ENCODE measurements at regions not wholly inside any gene's neighbourhood (a gene's known extent, or its start where the extent isn't known, plus 50 kb on each side); places are given as distances from the start of the nearest gene placed in this dataset.
"Not testable (repeated sequence)": the region's sequence is repeated elsewhere in the genome, so short reads cannot be mapped to it uniquely, and the experiment has no call there.

GRCh38 chr4:43133566-43133965 lies 241.1 kb downstream of the GRXCR1 start:
- TF ChIP-seq YY1 (IDR thresholded peaks at IDR 0.05; ENCODE audit: insufficient read depth, insufficient read length) (no peak), SUZ12 (IDR thresholded peaks at IDR 0.05; ENCODE audit: extremely low read depth, insufficient read depth, insufficient read length) (no peak), ZNF274 (IDR thresholded peaks at IDR 0.05; ENCODE audit: low read depth, low read length) (no peak)
- no peak for DNase-seq (ENCODE audit: low read depth, low spot score)
- H3K36me3 ChIP-seq (ENCODE audit: insufficient read depth, insufficient read length, low read length) = no peaks in the 10 kb centered on the region
- no peak overlapping the region for H3K4me3 ChIP-seq (ENCODE audit: insufficient read length, low read depth)
- H3K4me1 ChIP-seq (ENCODE audit: insufficient read depth, insufficient read length) = no peaks in the 10 kb centered on the region
- H3K27me3 ChIP-seq (ENCODE audit: insufficient read depth, insufficient read length) = no peaks in the 10 kb centered on the region
- H3K9me3 ChIP-seq (ENCODE audit: insufficient read depth, low read length) = no peaks in the 10 kb centered on the region
- no peak overlapping the region for H3K9ac ChIP-seq (ENCODE audit: insufficient read length, low read depth)

GRCh38 chr4:43136752-43137151 lies 244.2 kb downstream of the GRXCR1 start:
- TF ChIP-seq ZNF274 (IDR thresholded peaks at IDR 0.05; ENCODE audit: low read depth, low read length) = no peak
- no peak for TF ChIP-seq YY1 (IDR thresholded peaks at IDR 0.05; ENCODE audit: insufficient read depth, insufficient read length)
- no peak for TF ChIP-seq SUZ12 (IDR thresholded peaks at IDR 0.05; ENCODE audit: extremely low read depth, insufficient read depth, insufficient read length)
- no peaks in the 10 kb centered on the region for H3K27me3 ChIP-seq (ENCODE audit: insufficient read depth, insufficient read length)

GRCh38 chr4:43146198-43146597 lies 253.7 kb downstream of the GRXCR1 start:
- no peaks in the 10 kb centered on the region for H3K36me3 ChIP-seq (ENCODE audit: insufficient read depth, insufficient read length, low read length)
- no peak overlapping the region for H3K4me3 ChIP-seq (ENCODE audit: insufficient read length, low read depth)
- no peaks in the 10 kb centered on the region for H3K27me3 ChIP-seq (ENCODE audit: insufficient read depth, insufficient read length)
- H3K9ac ChIP-seq (ENCODE audit: insufficient read length, low read depth) = no peak overlapping the region
- TF ChIP-seq SUZ12 (IDR thresholded peaks at IDR 0.05; ENCODE audit: extremely low read depth, insufficient read depth, insufficient read length) (no peak), YY1 (IDR thresholded peaks at IDR 0.05; ENCODE audit: insufficient read depth, insufficient read length) (no peak), ZNF274 (IDR thresholded peaks at IDR 0.05; ENCODE audit: low read depth, low read length) (no peak)
- no peaks in the 10 kb centered on the region for H3K4me1 ChIP-seq (ENCODE audit: insufficient read depth, insufficient read length)
- DNase-seq (ENCODE audit: low read depth, low spot score) = no peak
- no peaks in the 10 kb centered on the region for H3K9me3 ChIP-seq (ENCODE audit: insufficient read depth, low read length)

More at GRCh38 chr4:43136752-43137151, 244.2 kb downstream of the GRXCR1 start:
- Histone ChIP-seq H3K36me3 (ENCODE audit: insufficient read depth, insufficient read length, low read length) (no peaks in the 10 kb centered on the region), H3K4me3 (ENCODE audit: insufficient read length, low read depth) (no peak overlapping the region), H3K9ac (ENCODE audit: insufficient read length, low read depth) (no peak overlapping the region), H3K9me3 (ENCODE audit: insufficient read depth, low read length) (no peaks in the 10 kb centered on the region), H3K4me1 (ENCODE audit: insufficient read depth, insufficient read length) (no peaks in the 10 kb centered on the region)
- no peak for DNase-seq (ENCODE audit: low read depth, low spot score)

- no peak overlapping the region for H3K9ac ChIP-seq (ENCODE audit: insufficient read length, low read depth)
- no peaks in the 10 kb centered on the region for H3K27me3 ChIP-seq (ENCODE audit: insufficient read depth, insufficient read length)
- no peaks in the 10 kb centered on the region for H3K4me1 ChIP-seq (ENCODE audit: insufficient read depth, insufficient read length)
- no peak overlapping the region for H3K4me3 ChIP-seq (ENCODE audit: insufficient read length, low read depth)
- H3K9me3 ChIP-seq (ENCODE audit: insufficient read depth, low read length) = no peaks in the 10 kb centered on the region
- no peak for DNase-seq (ENCODE audit: low read depth, low spot score)
- TF ChIP-seq YY1 (IDR thresholded peaks at IDR 0.05; ENCODE audit: insufficient read depth, insufficient read length) (no peak), SUZ12 (IDR thresholded peaks at IDR 0.05; ENCODE audit: extremely low read depth, insufficient read depth, insufficient read length) (no peak), ZNF274 (IDR thresholded peaks at IDR 0.05; ENCODE audit: low read depth, low read length) (no peak)
- H3K36me3 ChIP-seq (ENCODE audit: insufficient read depth, insufficient read length, low read length) = no peaks in the 10 kb centered on the region
These were observed 256.0 kb downstream of the GRXCR1 start for GRCh38 chr4:43148481-43148880.

GRCh38 chr4:43163101-43163792 lies 270.7 kb downstream of the GRXCR1 start:
- H3K9me3 ChIP-seq (ENCODE audit: insufficient read depth, low read length) = no peaks in the 10 kb centered on the region
- no peaks in the 10 kb centered on the region for H3K4me1 ChIP-seq (ENCODE audit: insufficient read depth, insufficient read length)
- no peaks in the 10 kb centered on the region for H3K36me3 ChIP-seq (ENCODE audit: insufficient read depth, insufficient read length, low read length)
- TF ChIP-seq ZNF274 (IDR thresholded peaks at IDR 0.05; ENCODE audit: low read depth, low read length) (no peak), YY1 (IDR thresholded peaks at IDR 0.05; ENCODE audit: insufficient read depth, insufficient read length) (no peak), SUZ12 (IDR thresholded peaks at IDR 0.05; ENCODE audit: extremely low read depth, insufficient read depth, insufficient read length) (no peak)
- H3K4me3 ChIP-seq (ENCODE audit: insufficient read length, low read depth) = no peak overlapping the region
- H3K27me3 ChIP-seq (ENCODE audit: insufficient read depth, insufficient read length) = no peaks in the 10 kb centered on the region
- no peak for DNase-seq (ENCODE audit: low read depth, low spot score)
- no peak overlapping the region for H3K9ac ChIP-seq (ENCODE audit: insufficient read length, low read depth)

GRCh38 chr4:43189741-43190140 lies 297.2 kb downstream of the GRXCR1 start:
- no peak for DNase-seq (ENCODE audit: low read depth, low spot score)
- no peaks in the 10 kb centered on the region for H3K36me3 ChIP-seq (ENCODE audit: insufficient read depth, insufficient read length, low read length)
- no peaks in the 10 kb centered on the region for H3K9me3 ChIP-seq (ENCODE audit: insufficient read depth, low read length)
- no peak overlapping the region for H3K4me3 ChIP-seq (ENCODE audit: insufficient read length, low read depth)
- H3K27me3 ChIP-seq (ENCODE audit: insufficient read depth, insufficient read length) = no peaks in the 10 kb centered on the region
- TF ChIP-seq ZNF274 (IDR thresholded peaks at IDR 0.05; ENCODE audit: low read depth, low read length) = no peak
- TF ChIP-seq SUZ12 (IDR thresholded peaks at IDR 0.05; ENCODE audit: extremely low read depth, insufficient read depth, insufficient read length) = no peak
- TF ChIP-seq YY1 (IDR thresholded peaks at IDR 0.05; ENCODE audit: insufficient read depth, insufficient read length) = no peak
- no peaks in the 10 kb centered on the region for H3K4me1 ChIP-seq (ENCODE audit: insufficient read depth, insufficient read length)
- no peak overlapping the region for H3K9ac ChIP-seq (ENCODE audit: insufficient read length, low read depth)

- H3K36me3 ChIP-seq (ENCODE audit: insufficient read depth, insufficient read length, low read length); H3K4me1 ChIP-seq (ENCODE audit: insufficient read depth, insufficient read length); DNase-seq (ENCODE audit: low read depth, low spot score); H3K9me3 ChIP-seq (ENCODE audit: insufficient read depth, low read length); H3K4me3 ChIP-seq (ENCODE audit: insufficient read length, low read depth); H3K27me3 ChIP-seq (ENCODE audit: insufficient read depth, insufficient read length); H3K9ac ChIP-seq (ENCODE audit: insufficient read length, low read depth): not testable (repeated sequence)
These were observed 320.1 kb downstream of the GRXCR1 start for GRCh38 chr4:43212576-43212975.
